ENCODE measurements at regions not wholly inside any gene's neighbourhood (a gene's known extent, or its start where the extent isn't known, plus 50 kb on each side); places are given as distances from the start of the nearest gene placed in this dataset.
A peak's percentile ranks its signal among the peaks of the same experiment; 100 is the strongest.

GRCh38 chr12:116484807-116485206 lies 74.4 kb upstream of the MAP1LC3B2 start:
- no peak for DNase-seq
- TF ChIP-seq CTCF (IDR thresholded peaks at IDR 0.05; ENCODE audit: partially characterized antibody, unreplicated experiment): no peak
- peaks cover 12% of the 10 kb centered on the region for H3K36me3 Mint-ChIP-seq (ENCODE audit: unreplicated experiment)

GRCh38 chr12:116489116-116489515 lies 70.1 kb upstream of the MAP1LC3B2 start:
- H3K27ac Mint-ChIP-seq (ENCODE audit: unreplicated experiment): no peak overlapping the region
- peaks cover 12% of the 10 kb centered on the region for H3K36me3 Mint-ChIP-seq (ENCODE audit: unreplicated experiment)
- peaks cover 10% of the 10 kb centered on the region for H3K9me3 Mint-ChIP-seq (ENCODE audit: unreplicated experiment)
- no peak for TF ChIP-seq CTCF (IDR thresholded peaks at IDR 0.05; ENCODE audit: partially characterized antibody, unreplicated experiment)
- no peak overlapping the region for H3K4me3 Mint-ChIP-seq (ENCODE audit: unreplicated experiment)
- peaks cover 6% of the 10 kb centered on the region for H3K27me3 Mint-ChIP-seq (ENCODE audit: unreplicated experiment)
- no peak for DNase-seq
- peaks cover 5% of the 10 kb centered on the region for H3K4me1 Mint-ChIP-seq (ENCODE audit: low read depth, unreplicated experiment)

More at GRCh38 chr12:116484807-116485206, 74.4 kb upstream of the MAP1LC3B2 start:
- no peaks in the 10 kb centered on the region for H3K4me1 Mint-ChIP-seq (ENCODE audit: low read depth, unreplicated experiment)
- H3K9me3 Mint-ChIP-seq (ENCODE audit: unreplicated experiment): peaks cover 3% of the 10 kb centered on the region
- H3K27me3 Mint-ChIP-seq (ENCODE audit: unreplicated experiment): peaks cover 7% of the 10 kb centered on the region
- no peak overlapping the region for H3K27ac Mint-ChIP-seq (ENCODE audit: unreplicated experiment)
- H3K4me3 Mint-ChIP-seq (ENCODE audit: unreplicated experiment): no peak overlapping the region

- Mint-ChIP-seq H3K36me3 (ENCODE audit: unreplicated experiment) (peaks cover 12% of the 10 kb centered on the region), H3K27me3 (ENCODE audit: unreplicated experiment) (peaks cover 10% of the 10 kb centered on the region), H3K9me3 (ENCODE audit: unreplicated experiment) (peaks cover 15% of the 10 kb centered on the region), H3K27ac (ENCODE audit: unreplicated experiment) (no peak overlapping the region), H3K4me3 (ENCODE audit: unreplicated experiment) (no peak overlapping the region), H3K4me1 (ENCODE audit: low read depth, unreplicated experiment) (peaks cover 8% of the 10 kb centered on the region)
- DNase-seq: no peak
- no peak for TF ChIP-seq CTCF (IDR thresholded peaks at IDR 0.05; ENCODE audit: partially characterized antibody, unreplicated experiment)
These were observed 68.7 kb upstream of the MAP1LC3B2 start for GRCh38 chr12:116490471-116490870.

- H3K4me3 Mint-ChIP-seq (ENCODE audit: unreplicated experiment): no peak overlapping the region
- H3K36me3 Mint-ChIP-seq (ENCODE audit: unreplicated experiment): peaks cover 5% of the 10 kb centered on the region
- no peak overlapping the region for H3K27ac Mint-ChIP-seq (ENCODE audit: unreplicated experiment)
- no peak for DNase-seq
- H3K4me1 Mint-ChIP-seq (ENCODE audit: low read depth, unreplicated experiment): peaks cover 8% of the 10 kb centered on the region
- TF ChIP-seq CTCF (IDR thresholded peaks at IDR 0.05; ENCODE audit: partially characterized antibody, unreplicated experiment): no peak
- peaks cover 8% of the 10 kb centered on the region for H3K27me3 Mint-ChIP-seq (ENCODE audit: unreplicated experiment)
- peaks cover 13% of the 10 kb centered on the region for H3K9me3 Mint-ChIP-seq (ENCODE audit: unreplicated experiment)
These were observed 66.4 kb upstream of the MAP1LC3B2 start for GRCh38 chr12:116492703-116493324.

- Mint-ChIP-seq H3K36me3 (ENCODE audit: unreplicated experiment) (no peaks in the 10 kb centered on the region), H3K27ac (ENCODE audit: unreplicated experiment) (peak overlapping the region; percentile 28), H3K27me3 (ENCODE audit: unreplicated experiment) (peaks cover 10% of the 10 kb centered on the region), H3K9me3 (ENCODE audit: unreplicated experiment) (peaks cover 13% of the 10 kb centered on the region), H3K4me3 (ENCODE audit: unreplicated experiment) (no peak overlapping the region), H3K4me1 (ENCODE audit: low read depth, unreplicated experiment) (peaks cover 8% of the 10 kb centered on the region)
- no peak for DNase-seq
- TF ChIP-seq CTCF (IDR thresholded peaks at IDR 0.05; ENCODE audit: partially characterized antibody, unreplicated experiment): no peak
These were observed 63.9 kb upstream of the MAP1LC3B2 start for GRCh38 chr12:116495260-116495659.

All from glutamatergic neuron (in vitro differentiated cells).